ENCODE measurements at regions not wholly inside any gene's neighbourhood (a gene's known extent, or its start where the extent isn't known, plus 50 kb on each side); places are given as distances from the start of the nearest gene placed in this dataset.

DNA sequence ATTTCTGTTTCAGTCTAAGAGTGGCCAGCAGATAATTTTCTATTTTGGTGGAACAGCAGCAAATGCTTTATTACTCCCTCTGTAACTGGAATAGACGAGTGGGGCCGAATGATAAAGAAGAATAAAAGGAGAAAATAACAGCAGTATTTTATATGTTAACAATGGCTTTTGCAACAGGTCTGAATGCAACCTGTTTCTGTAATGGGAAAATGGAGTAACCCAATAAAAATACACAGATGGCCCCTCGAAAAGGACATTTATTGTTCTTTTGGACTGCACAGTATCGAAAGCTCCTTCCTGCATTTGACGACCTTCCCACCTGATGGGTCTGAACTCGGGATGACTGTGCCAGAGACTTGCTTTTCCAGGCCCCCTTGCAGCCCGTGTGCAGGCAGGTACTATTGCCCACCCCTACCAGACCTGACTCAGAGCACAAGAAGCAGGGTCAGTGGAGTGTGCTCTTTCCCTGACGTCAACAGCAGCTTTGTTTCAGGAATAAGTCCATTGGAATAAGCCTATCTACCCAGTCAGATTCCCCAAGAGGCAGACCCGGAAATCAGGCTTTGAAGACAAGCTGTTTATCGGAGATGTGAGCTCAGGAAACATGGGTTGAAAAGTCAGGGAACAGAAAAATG lies 306.5 kb upstream of the NEBL start:
- TF ChIP-seq, protein P1, sequence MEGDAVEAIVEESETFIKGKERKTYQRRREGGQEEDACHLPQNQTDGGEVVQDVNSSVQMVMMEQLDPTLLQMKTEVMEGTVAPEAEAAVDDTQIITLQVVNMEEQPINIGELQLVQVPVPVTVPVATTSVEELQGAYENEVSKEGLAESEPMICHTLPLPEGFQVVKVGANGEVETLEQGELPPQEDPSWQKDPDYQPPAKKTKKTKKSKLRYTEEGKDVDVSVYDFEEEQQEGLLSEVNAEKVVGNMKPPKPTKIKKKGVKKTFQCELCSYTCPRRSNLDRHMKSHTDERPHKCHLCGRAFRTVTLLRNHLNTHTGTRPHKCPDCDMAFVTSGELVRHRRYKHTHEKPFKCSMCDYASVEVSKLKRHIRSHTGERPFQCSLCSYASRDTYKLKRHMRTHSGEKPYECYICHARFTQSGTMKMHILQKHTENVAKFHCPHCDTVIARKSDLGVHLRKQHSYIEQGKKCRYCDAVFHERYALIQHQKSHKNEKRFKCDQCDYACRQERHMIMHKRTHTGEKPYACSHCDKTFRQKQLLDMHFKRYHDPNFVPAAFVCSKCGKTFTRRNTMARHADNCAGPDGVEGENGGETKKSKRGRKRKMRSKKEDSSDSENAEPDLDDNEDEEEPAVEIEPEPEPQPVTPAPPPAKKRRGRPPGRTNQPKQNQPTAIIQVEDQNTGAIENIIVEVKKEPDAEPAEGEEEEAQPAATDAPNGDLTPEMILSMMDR (conservative IDR thresholded peaks at IDR 0.05) = no peak
- no peak for TF ChIP-seq EZH2 (IDR thresholded peaks at IDR 0.05; ENCODE audit: low read depth)
